Upper lobe of left lung (tissue), 6 donors: ENCODE measurements at regions not wholly inside any gene's neighbourhood (a gene's known extent, or its start where the extent isn't known, plus 50 kb on each side); places are given as distances from the start of the nearest gene placed in this dataset.

ENCODE experiments used
- ATAC-seq, 2 donors: fragments of 200-7000 bp; cut with Tn5 transposase; one replicate each; pipeline ENCODE4 v1.9.1; 2022; ENCODE audit warnings: mild to moderate bottlenecking in 2 of 2, moderate library complexity in 2 of 2; ENCODE audit not compliant: low FRiP score in 2 of 2
- DNase-seq, 2 donors: peaks; one replicate each; pipeline ENCODE4 v3.0.0-alpha.2; 2019 to 2020
- H3K27ac ChIP-seq, 4 donors: fragments of 200-600 bp; sonication (generic); one replicate each; pipeline ENCODE4 v1.5.1; 2016 to 2019
- H3K27me3 ChIP-seq, 4 donors: fragments of 200-600 bp; sonication (generic); one replicate each; pipeline ENCODE4 v1.5.1; 2017 to 2019
- H3K36me3 ChIP-seq, 4 donors: fragments of 200-600 bp; sonication (generic); one replicate each; pipeline ENCODE4 v1.5.1; 2016 to 2019
- H3K4me1 ChIP-seq, 4 donors: fragments of 200-600 bp; sonication (generic); one replicate each; pipeline ENCODE4 v1.5.1; 2018 to 2019
- H3K4me3 ChIP-seq, 4 donors: fragments of 200-600 bp; sonication (generic); one replicate each; pipeline ENCODE4 v1.5.1; 2017 to 2019; ENCODE audit warnings: mild to moderate bottlenecking in 2 of 4, moderate library complexity in 1 of 4
- H3K9me3 ChIP-seq, 4 donors: fragments of 200-600 bp; sonication (generic); one replicate each; pipeline ENCODE4 v1.5.1; 2018 to 2019
- EP300 ChIP-seq, 4 donors: sonication (generic); formaldehyde crosslinking; IDR thresholded peaks; one replicate each; pipeline ENCODE4 v1.5.1; 2017; ENCODE audit warnings: antibody characterized with exemption in 4 of 4, control low read depth in 2 of 4
- POLR2A ChIP-seq, 4 donors: fragments of 450-650 bp; IDR thresholded peaks; one replicate each; pipeline ENCODE4 v1.5.1; 2016 to 2017; ENCODE audit warnings: antibody characterized with exemption in 4 of 4, mild to moderate bottlenecking in 2 of 4
- POLR2AphosphoS5 ChIP-seq, 2 donors: sonication (generic); formaldehyde crosslinking; IDR thresholded peaks; one replicate each; pipeline ENCODE4 v1.5.1; 2017; ENCODE audit warnings: antibody characterized with exemption in 2 of 2
- WGBS, 2 donors: methylation state at CpG; one replicate each; pipeline ENCODE4 v1.1.5; 2017 to 2018; 5-methylcytosine and 5-hydroxymethylcytosine counted together
- TF ChIP-seq, protein P1 (sequence below), 6 experiments: fragments of 450-650 bp in 4 of 6; fragments of 200-600 bp in 2 of 6; sonication (generic) in 2 of 6; IDR thresholded peaks; one replicate each; pipeline ENCODE4 v1.5.1; 2016 to 2019; ENCODE audit warnings: antibody characterized with exemption in 6 of 6
- donor health status: DM: no; HTN: no; CAD: no; lungs with moderate emphysema.
- donor health status: DM: no; HTN: yes; CAD: no; lungs with severe emphysema.

DNA sequence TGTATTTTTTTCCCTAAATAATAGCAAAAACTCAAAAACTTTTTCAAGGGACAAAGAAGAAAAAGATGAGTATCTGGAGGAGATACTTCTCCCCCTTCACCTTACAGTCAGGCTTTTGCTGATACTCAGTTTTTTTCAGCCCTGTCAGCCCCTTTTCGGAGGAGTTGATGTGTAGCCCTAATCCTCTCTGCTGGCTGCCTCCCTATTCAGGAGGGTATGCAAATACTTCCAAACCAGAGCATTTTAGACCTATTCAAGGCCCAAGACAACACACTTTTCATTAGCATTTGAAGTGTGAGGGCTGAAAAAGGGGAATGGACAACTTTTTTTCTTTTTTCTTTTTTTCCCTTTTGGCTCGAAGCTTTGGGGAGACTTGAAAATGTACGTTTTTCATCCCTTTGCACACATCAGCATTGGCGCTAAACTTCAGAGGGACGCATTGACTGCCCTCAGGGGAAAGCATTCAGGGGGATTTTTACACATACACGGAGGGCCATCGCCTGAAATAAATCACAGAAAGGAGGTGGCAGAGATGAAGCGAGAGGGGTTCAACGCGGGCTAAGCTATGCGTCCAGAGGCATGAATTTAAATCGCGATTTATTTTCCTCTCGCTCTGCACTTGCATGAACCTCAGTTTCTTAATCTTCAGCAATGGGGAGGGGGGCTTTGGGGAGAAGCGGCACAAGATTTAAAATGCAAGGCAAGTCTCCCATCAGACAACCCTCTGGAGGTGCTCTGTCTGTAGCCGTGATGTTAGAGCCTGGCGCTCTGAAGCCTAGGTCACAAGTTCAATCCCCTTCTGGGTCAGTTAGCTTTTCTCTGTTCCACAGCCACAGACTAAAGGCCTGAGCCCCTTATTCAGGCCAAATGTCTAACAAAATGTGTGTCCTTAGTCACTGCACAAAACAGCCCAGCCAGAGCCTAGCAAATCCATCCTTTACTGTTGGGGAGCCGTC lies 86.3 kb downstream of the ASCL1 start:
- WGBS, 2 donors = 29 to 34% methylated on average over 18 of the region's 18 CpGs
- H3K4me3 ChIP-seq = no peak overlapping the region
- DNase-seq (no peak), ATAC-seq (no peak)
- no peaks in the 10 kb centered on the region for H3K4me1 ChIP-seq
- H3K9me3 ChIP-seq = no peaks in the 10 kb centered on the region
- H3K27ac ChIP-seq = no peak overlapping the region
- no peaks in the 10 kb centered on the region for H3K36me3 ChIP-seq
- H3K27me3 ChIP-seq = no peaks in the 10 kb centered on the region
- TF ChIP-seq POLR2A (IDR thresholded peaks at IDR 0.05) = no peak

DNA sequence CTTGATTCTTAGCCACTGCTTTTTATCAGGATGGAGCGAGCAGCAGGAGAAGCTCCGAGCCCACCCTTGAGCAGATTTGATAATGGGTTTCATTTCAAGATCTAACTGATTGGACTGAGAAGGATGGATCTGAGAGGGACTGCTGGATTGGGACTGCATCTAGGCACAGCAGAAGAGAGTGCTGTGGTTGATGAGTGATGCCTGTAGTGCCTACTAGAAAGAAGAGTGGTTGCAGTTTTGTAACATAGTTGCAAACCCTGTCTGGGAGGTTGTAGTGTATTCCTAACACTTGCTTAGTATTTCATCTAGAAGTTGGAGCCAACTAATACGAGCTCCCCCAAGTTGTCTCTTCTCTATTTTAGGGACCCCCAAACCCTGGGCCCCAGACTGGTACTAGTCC lies 88.7 kb downstream of the ASCL1 start:
- H3K36me3 ChIP-seq = no peaks in the 10 kb centered on the region
- TF ChIP-seq, protein P1, sequence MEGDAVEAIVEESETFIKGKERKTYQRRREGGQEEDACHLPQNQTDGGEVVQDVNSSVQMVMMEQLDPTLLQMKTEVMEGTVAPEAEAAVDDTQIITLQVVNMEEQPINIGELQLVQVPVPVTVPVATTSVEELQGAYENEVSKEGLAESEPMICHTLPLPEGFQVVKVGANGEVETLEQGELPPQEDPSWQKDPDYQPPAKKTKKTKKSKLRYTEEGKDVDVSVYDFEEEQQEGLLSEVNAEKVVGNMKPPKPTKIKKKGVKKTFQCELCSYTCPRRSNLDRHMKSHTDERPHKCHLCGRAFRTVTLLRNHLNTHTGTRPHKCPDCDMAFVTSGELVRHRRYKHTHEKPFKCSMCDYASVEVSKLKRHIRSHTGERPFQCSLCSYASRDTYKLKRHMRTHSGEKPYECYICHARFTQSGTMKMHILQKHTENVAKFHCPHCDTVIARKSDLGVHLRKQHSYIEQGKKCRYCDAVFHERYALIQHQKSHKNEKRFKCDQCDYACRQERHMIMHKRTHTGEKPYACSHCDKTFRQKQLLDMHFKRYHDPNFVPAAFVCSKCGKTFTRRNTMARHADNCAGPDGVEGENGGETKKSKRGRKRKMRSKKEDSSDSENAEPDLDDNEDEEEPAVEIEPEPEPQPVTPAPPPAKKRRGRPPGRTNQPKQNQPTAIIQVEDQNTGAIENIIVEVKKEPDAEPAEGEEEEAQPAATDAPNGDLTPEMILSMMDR (IDR thresholded peaks at IDR 0.05) = no peak
- no peak for TF ChIP-seq POLR2A (IDR thresholded peaks at IDR 0.05)
- TF ChIP-seq EP300 (IDR thresholded peaks at IDR 0.05) = no peak
- no peak for TF ChIP-seq POLR2AphosphoS5 (IDR thresholded peaks at IDR 0.05)
- 80 to 81% methylated on average over 3 of the region's 3 CpGs for WGBS, 2 donors
- DNase-seq (no peak), ATAC-seq (no peak)
- H3K4me1 ChIP-seq = no peaks in the 10 kb centered on the region
- H3K27me3 ChIP-seq = no peaks in the 10 kb centered on the region
- H3K4me3 ChIP-seq = no peak overlapping the region
- H3K9me3 ChIP-seq = no peaks in the 10 kb centered on the region
- H3K27ac ChIP-seq = no peak overlapping the region

DNA sequence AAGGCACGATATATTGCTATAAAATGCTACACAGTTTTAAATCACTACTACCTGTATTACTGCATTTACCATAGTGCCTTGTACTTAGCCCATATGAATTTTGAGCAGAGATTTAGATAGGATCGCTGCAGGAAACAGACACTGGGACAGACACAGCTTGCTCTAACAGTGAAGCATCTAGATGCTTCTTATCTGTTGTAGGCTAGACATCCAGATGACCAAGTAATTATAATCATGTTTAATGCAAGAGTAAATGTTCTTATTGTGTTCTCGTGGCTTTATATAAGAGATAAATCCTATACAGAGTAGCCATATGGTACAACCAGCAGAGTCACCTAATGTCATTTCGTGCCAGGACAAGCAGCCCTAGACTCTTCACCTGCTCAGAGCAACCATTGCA lies 92.8 kb downstream of the ASCL1 start:
- ATAC-seq = no peak
- H3K27me3 ChIP-seq = no peaks in the 10 kb centered on the region

DNA sequence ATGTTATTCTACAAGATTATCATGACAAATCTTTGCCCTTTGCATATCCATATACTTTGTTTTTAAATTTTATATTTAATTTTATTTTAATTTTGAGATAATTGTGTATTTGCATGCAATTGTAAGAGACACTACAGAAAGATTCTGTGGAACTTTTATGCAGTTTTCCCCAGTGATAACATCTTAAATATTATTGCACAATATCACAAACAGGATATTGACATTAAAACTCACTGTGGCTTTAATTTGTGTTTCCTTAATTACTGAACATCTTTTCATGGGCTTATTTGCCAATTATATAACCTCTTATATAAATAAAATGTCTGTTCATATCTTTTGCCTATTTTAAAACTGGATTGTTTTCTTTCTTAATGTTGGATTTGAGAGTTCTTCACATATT lies 95.6 kb downstream of the ASCL1 start:
- Histone ChIP-seq H3K4me1 (no peaks in the 10 kb centered on the region), H3K27ac (no peak overlapping the region), H3K4me3 (no peak overlapping the region), H3K9me3 (no peaks in the 10 kb centered on the region), H3K36me3 (no peaks in the 10 kb centered on the region), H3K27me3 (no peaks in the 10 kb centered on the region)
- ATAC-seq = no peak
- TF ChIP-seq POLR2A (IDR thresholded peaks at IDR 0.05) = no peak
- TF ChIP-seq POLR2AphosphoS5 (IDR thresholded peaks at IDR 0.05) = no peak
- TF ChIP-seq, protein P1 (IDR thresholded peaks at IDR 0.05) = no peak
- TF ChIP-seq EP300 (IDR thresholded peaks at IDR 0.05) = no peak
- DNase-seq = no peak

More for the DNA sequence above, 92.8 kb downstream of the ASCL1 start:
- Histone ChIP-seq H3K4me3 (no peak overlapping the region), H3K4me1 (no peaks in the 10 kb centered on the region), H3K36me3 (no peaks in the 10 kb centered on the region), H3K27ac (no peak overlapping the region), H3K9me3 (no peaks in the 10 kb centered on the region)
- no peak for DNase-seq
- 81 to 85% methylated on average over 4 of the region's 4 CpGs for WGBS, 2 donors
- TF ChIP-seq, protein P1 (IDR thresholded peaks at IDR 0.05) = no peak
- TF ChIP-seq POLR2AphosphoS5 (IDR thresholded peaks at IDR 0.05) = no peak
- no peak for TF ChIP-seq POLR2A (IDR thresholded peaks at IDR 0.05)
- no peak for TF ChIP-seq EP300 (IDR thresholded peaks at IDR 0.05)

DNA sequence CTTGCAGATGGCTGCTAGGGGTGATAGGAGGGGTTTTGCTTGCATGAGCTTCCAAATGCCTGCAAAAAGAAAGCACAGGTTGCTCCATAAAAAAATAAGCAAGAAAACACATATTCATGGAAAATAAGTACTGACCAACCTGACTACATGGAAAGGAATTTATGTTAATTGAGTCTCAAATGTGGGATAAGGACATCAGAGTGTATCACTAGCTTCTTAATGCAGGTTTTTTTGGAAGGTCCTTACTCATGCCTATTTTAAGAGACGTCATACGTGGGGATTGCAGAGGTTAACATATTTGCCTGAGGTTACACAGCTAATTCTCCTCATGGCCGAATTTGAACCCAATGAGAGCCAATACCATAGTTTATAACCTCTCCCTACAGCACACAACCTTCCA lies 116.2 kb downstream of the ASCL1 start:
- Histone ChIP-seq H3K36me3 (no peaks in the 10 kb centered on the region), H3K4me1 (no peaks in the 10 kb centered on the region), H3K27ac (no peak overlapping the region), H3K4me3 (no peak overlapping the region), H3K9me3 (no peaks in the 10 kb centered on the region), H3K27me3 (no peaks in the 10 kb centered on the region)
- TF ChIP-seq EP300 (IDR thresholded peaks at IDR 0.05) (no peak), POLR2A (IDR thresholded peaks at IDR 0.05) (no peak), POLR2AphosphoS5 (IDR thresholded peaks at IDR 0.05) (no peak)
- TF ChIP-seq, protein P1 (IDR thresholded peaks at IDR 0.05) = no peak
- DNase-seq (no peak), ATAC-seq (no peak)
- 72 to 77% methylated on average over 3 of the region's 3 CpGs for WGBS, 2 donors
